ENCODE measurements at regions not wholly inside any gene's neighbourhood (a gene's known extent, or its start where the extent isn't known, plus 50 kb on each side); places are given as distances from the start of the nearest gene placed in this dataset.

DNA sequence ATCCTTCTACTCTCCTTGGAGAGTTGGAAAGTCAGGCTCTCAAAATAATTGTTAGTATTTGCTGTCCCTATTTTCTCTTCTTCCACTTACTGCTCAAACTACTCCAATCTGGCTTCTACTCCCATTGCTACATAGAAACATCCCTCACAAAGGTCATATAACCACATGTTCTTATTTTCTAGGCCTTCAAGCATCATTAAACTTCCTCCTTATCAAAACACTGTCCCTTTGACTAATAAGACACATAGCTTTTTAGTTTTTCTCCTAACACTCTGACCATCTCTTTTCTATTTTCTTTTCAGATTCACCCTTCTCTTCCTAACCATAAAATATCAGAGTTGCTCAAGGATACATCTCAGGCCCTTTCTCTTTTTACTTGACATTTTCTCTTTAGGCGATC lies 148.3 kb downstream of the MBD2 start:
- CTCF ChIA-PET: no interaction called here
- no peak overlapping the region for H3K4me2 ChIP-seq (ENCODE audit: low read depth, low read length)
- no peak overlapping the region for H4K8ac ChIP-seq (ENCODE audit: low read depth in 2 of 2, low read length in 2 of 2)
- no peaks in the 10 kb centered on the region for H4K20me1 ChIP-seq (ENCODE audit: insufficient read depth, low read length)
- no peaks in the 10 kb centered on the region for H3K9me1 ChIP-seq (ENCODE audit: insufficient read depth, low read length)
- no peak overlapping the region for H3K14ac ChIP-seq (replicated peaks; ENCODE audit: low read depth, low read length)
- H3K4me1 ChIP-seq (ENCODE audit: control insufficient read depth, insufficient read depth, low read length): no peaks in the 10 kb centered on the region
- no peak overlapping the region for H2AK5ac ChIP-seq (ENCODE audit: low read depth, low read length)
- WGBS, 2 experiments (ENCODE audit: extremely low coverage in 2 of 2, insufficient read length in 1 of 2): no CpG with 5 or more reads among the region's 1 CpG
- H3K79me1 ChIP-seq (ENCODE audit: low read depth in 1 of 2, low read length in 2 of 2): no peaks in the 10 kb centered on the region
- POLR2A ChIA-PET (ENCODE audit: unreplicated experiment): no interaction called here
- intact Hi-C loops (cut with micrococcal nuclease) (no loop called here), dilution Hi-C loops (cut with HindIII; ENCODE audit: low sequenced_read_pairs, unreplicated experiment) (no loop called here), in situ Hi-C loops (cut with MboI; ENCODE audit: low sequenced_read_pairs) (no loop called here)
- no peak overlapping the region for H2AK9ac ChIP-seq (replicated peaks; ENCODE audit: low read depth, low read length, poor library complexity)
- ATAC-seq (ENCODE audit: low read depth) (no peak), DNase-seq (no peak)
- BruUV-seq (replicated peaks): no TSS peak
- no peak overlapping the region for H2BK15ac ChIP-seq (ENCODE audit: low read depth, low read length)
- no peak overlapping the region for H3K23ac ChIP-seq (ENCODE audit: low read depth, low read length)
- H3K27me3 ChIP-seq (ENCODE audit: control insufficient read depth, insufficient read depth, low read length): no peaks in the 10 kb centered on the region
- H2BK120ac ChIP-seq (ENCODE audit: low read depth, low read length): no peak overlapping the region
- TF ChIP-seq CHD1 (IDR thresholded peaks at IDR 0.05; ENCODE audit: low read depth, low read length): no peak
- no peak for TF ChIP-seq FOS (IDR thresholded peaks at IDR 0.05; ENCODE audit: low read depth, low read length)
- TF ChIP-seq SMC3 (IDR thresholded peaks at IDR 0.05; ENCODE audit: low read depth, low read length): no peak
- TF ChIP-seq CEBPB (IDR thresholded peaks at IDR 0.05; ENCODE audit: low read depth, low read length): no peak
- no peak for TF ChIP-seq RAD21 (IDR thresholded peaks at IDR 0.05; ENCODE audit: low read length)
- TF ChIP-seq, protein P1, sequence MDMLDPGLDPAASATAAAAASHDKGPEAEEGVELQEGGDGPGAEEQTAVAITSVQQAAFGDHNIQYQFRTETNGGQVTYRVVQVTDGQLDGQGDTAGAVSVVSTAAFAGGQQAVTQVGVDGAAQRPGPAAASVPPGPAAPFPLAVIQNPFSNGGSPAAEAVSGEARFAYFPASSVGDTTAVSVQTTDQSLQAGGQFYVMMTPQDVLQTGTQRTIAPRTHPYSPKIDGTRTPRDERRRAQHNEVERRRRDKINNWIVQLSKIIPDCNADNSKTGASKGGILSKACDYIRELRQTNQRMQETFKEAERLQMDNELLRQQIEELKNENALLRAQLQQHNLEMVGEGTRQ (IDR thresholded peaks at IDR 0.05; ENCODE audit: low read depth, low read length): no peak
- TF ChIP-seq, protein P2, sequence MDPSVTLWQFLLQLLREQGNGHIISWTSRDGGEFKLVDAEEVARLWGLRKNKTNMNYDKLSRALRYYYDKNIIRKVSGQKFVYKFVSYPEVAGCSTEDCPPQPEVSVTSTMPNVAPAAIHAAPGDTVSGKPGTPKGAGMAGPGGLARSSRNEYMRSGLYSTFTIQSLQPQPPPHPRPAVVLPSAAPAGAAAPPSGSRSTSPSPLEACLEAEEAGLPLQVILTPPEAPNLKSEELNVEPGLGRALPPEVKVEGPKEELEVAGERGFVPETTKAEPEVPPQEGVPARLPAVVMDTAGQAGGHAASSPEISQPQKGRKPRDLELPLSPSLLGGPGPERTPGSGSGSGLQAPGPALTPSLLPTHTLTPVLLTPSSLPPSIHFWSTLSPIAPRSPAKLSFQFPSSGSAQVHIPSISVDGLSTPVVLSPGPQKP (IDR thresholded peaks at IDR 0.05; ENCODE audit: borderline replicate concordance, low read depth, low read length): no peak
- TF ChIP-seq MXI1 (IDR thresholded peaks at IDR 0.05; ENCODE audit: borderline replicate concordance, low read depth, low read length): no peak
- no peak for TF ChIP-seq RFX5 (IDR thresholded peaks at IDR 0.05; ENCODE audit: low read depth, low read length)
- no peak for TF ChIP-seq MAZ (IDR thresholded peaks at IDR 0.05; ENCODE audit: borderline replicate concordance, low read depth, low read length)
- no peak for TF ChIP-seq BHLHE40 (IDR thresholded peaks at IDR 0.05; ENCODE audit: low read depth, low read length)
- TF ChIP-seq RCOR1 (IDR thresholded peaks at IDR 0.05; ENCODE audit: insufficient replicate concordance, low read length): no peak
- TF ChIP-seq, protein P3, sequence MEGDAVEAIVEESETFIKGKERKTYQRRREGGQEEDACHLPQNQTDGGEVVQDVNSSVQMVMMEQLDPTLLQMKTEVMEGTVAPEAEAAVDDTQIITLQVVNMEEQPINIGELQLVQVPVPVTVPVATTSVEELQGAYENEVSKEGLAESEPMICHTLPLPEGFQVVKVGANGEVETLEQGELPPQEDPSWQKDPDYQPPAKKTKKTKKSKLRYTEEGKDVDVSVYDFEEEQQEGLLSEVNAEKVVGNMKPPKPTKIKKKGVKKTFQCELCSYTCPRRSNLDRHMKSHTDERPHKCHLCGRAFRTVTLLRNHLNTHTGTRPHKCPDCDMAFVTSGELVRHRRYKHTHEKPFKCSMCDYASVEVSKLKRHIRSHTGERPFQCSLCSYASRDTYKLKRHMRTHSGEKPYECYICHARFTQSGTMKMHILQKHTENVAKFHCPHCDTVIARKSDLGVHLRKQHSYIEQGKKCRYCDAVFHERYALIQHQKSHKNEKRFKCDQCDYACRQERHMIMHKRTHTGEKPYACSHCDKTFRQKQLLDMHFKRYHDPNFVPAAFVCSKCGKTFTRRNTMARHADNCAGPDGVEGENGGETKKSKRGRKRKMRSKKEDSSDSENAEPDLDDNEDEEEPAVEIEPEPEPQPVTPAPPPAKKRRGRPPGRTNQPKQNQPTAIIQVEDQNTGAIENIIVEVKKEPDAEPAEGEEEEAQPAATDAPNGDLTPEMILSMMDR (conservative IDR thresholded peaks at IDR 0.05; ENCODE audit: low read depth, low read length): no peak
- H4K91ac ChIP-seq (ENCODE audit: insufficient read depth, low read depth, low read length): no peak overlapping the region
- H3K56ac ChIP-seq (ENCODE audit: extremely low read depth, insufficient read depth, low read length): no peak overlapping the region
- no peak overlapping the region for H3K4ac ChIP-seq (ENCODE audit: low read depth, low read length)
- no peaks in the 10 kb centered on the region for H3K36me3 ChIP-seq (ENCODE audit: control insufficient read depth, insufficient read depth, low read length)
- H2BK5ac ChIP-seq (ENCODE audit: low read depth, low read length, poor library complexity, severe bottlenecking): no peak overlapping the region
- H4K5ac ChIP-seq (ENCODE audit: low read depth, low read length): no peak overlapping the region
- H3K9me3 ChIP-seq (ENCODE audit: control insufficient read depth, insufficient read depth, low read length): no peaks in the 10 kb centered on the region
- no peak overlapping the region for H3K27ac ChIP-seq (ENCODE audit: insufficient read depth, low read length)
- H2AFZ ChIP-seq (replicated peaks; ENCODE audit: low read length, poor library complexity): no peak overlapping the region
- no peak overlapping the region for H3K18ac ChIP-seq (ENCODE audit: low read depth, low read length)
- no peak overlapping the region for H3K9ac ChIP-seq (ENCODE audit: low read depth, low read length)
- no peak overlapping the region for H3K4me3 ChIP-seq (ENCODE audit: insufficient read depth, low read depth, low read length)
- H2BK20ac ChIP-seq (ENCODE audit: low read depth, low read length): no peak overlapping the region

Data from IMR-90 (cell line).